HCT116 (cell line): ENCODE measurements at regions not wholly inside any gene's neighbourhood (a gene's known extent, or its start where the extent isn't known, plus 50 kb on each side); places are given as distances from the start of the nearest gene placed in this dataset.
"Not testable (repeated sequence)": the region's sequence is repeated elsewhere in the genome, so short reads cannot be mapped to it uniquely, and the experiment has no call there.

Source experiments
- ATAC-seq: fragments of 200-7000 bp; cut with Tn5 transposase; 2 replicates; pipeline ENCODE4 v1.9.1; 2020; ENCODE audit warnings: mild to moderate bottlenecking, moderate library complexity
- BruUV-seq: library from RNA; stranded (reverse); fragments of 400-500 nt; replicated peaks from 2 replicates; lab custom pipeline; 2021; lab: Mats Ljungman, UMichigan
- CTCF ChIA-PET: fragments of 300-600 bp; sonication (Branson Sonifier 250); formaldehyde crosslinking; loops from one replicate; lab custom pipeline; 2021; ENCODE audit warnings: antibody characterized with exemption; lab: Charles Lee
- POLR2A ChIA-PET: fragments of 300-600, 350-600 bp; sonication (Branson Sonifier 250); formaldehyde crosslinking; loops from one replicate; lab custom pipeline; 2021; ENCODE audit warnings: antibody characterized with exemption; lab: Charles Lee
- RAD21 ChIA-PET, 2 experiments: fragments of 300-600 bp; sonication (Branson Sonifier 250); formaldehyde crosslinking; loops; one replicate each; lab custom pipeline; 2023; ENCODE audit warnings: low total read pairs in 2 of 2; ENCODE audit not compliant: uncharacterized antibody in 2 of 2, unreplicated experiment in 2 of 2, low non-redundant PET in 1 of 2; lab: Charles Lee
- DNase-seq: peaks from one replicate; pipeline ENCODE4 v3.0.0-alpha.2; 2010; ENCODE audit warnings: low read depth, low spot score
- H2AFZ ChIP-seq: fragments of 200-600 bp; shearing (Covaris generic), sonication (generic); 2 replicates; pipeline ENCODE4 v1.6.1; 2017; ENCODE audit warnings: low read depth, mixed run types, mixed read lengths, antibody characterized with exemption, low read length; ENCODE audit not compliant: poor library complexity, severe bottlenecking
- H3K27ac ChIP-seq: 2 replicates; pipeline ENCODE4 v1.5.1; 2012; ENCODE audit warnings: low read depth, low read length
- H3K27me3 ChIP-seq: fragments of 200-600 bp; sonication (generic); 2 replicates; pipeline ENCODE4 v1.6.1; 2016; ENCODE audit warnings: mixed run types, low read length, mixed read lengths; ENCODE audit not compliant: insufficient read depth
- H3K36me3 ChIP-seq, 2 experiments: fragments of 200-500 bp in 1 of 2; fragments of 200-600 bp in 1 of 2; sonication (Bioruptor generic) in 1 of 2; sonication (generic) in 1 of 2; 2 replicates each; pipeline versions ENCODE4 v1.5.1 to v1.6.1; 2014 to 2016; ENCODE audit warnings: low read length in 2 of 2, inconsistent platforms in 1 of 2, mixed read lengths in 1 of 2, mixed run types in 1 of 2; ENCODE audit not compliant: insufficient read depth in 2 of 2, control insufficient read depth in 1 of 2
- H3K4me1 ChIP-seq, 2 experiments: fragments of 200-600 bp in 1 of 2; sonication (generic) in 1 of 2; 2 replicates each; pipeline versions ENCODE4 v1.5.1 to v1.6.1; 2012 to 2017; ENCODE audit warnings: low read length in 2 of 2, inconsistent platforms in 1 of 2, mild to moderate bottlenecking in 1 of 2, mixed read lengths in 1 of 2, mixed run types in 1 of 2, moderate library complexity in 1 of 2; ENCODE audit not compliant: insufficient read depth in 2 of 2, control insufficient read depth in 1 of 2
- H3K4me2 ChIP-seq: fragments of 200-600 bp; sonication (generic); 2 replicates; pipeline ENCODE4 v1.6.1; 2017; ENCODE audit warnings: mixed run types, low read length, mixed read lengths
- H3K4me3 ChIP-seq, 2 experiments: fragments of 200-600 bp in 1 of 2; sonication (generic) in 1 of 2; replicated peaks in 1 of 2; 2 replicates each; pipeline ENCODE4 v1.5.1; 2011 to 2016; ENCODE audit warnings: low read length in 2 of 2, control low read depth in 1 of 2, low read depth in 1 of 2, mild to moderate bottlenecking in 1 of 2, mixed read lengths in 1 of 2, mixed run types in 1 of 2
- H3K79me2 ChIP-seq: fragments of 200-600 bp; sonication (generic); 2 replicates; pipeline ENCODE4 v1.6.1; 2017; ENCODE audit warnings: mild to moderate bottlenecking, mixed run types, low read length, moderate library complexity, mixed read lengths; ENCODE audit not compliant: insufficient read depth
- H3K9ac ChIP-seq: fragments of 200-600 bp; sonication (generic); 2 replicates; pipeline ENCODE4 v1.6.1; 2016; ENCODE audit warnings: low read length, mixed read lengths
- H3K9me2 ChIP-seq: fragments of 200-600 bp; sonication (generic), shearing (Covaris generic); 2 replicates; pipeline ENCODE4 v1.6.1; 2017; ENCODE audit warnings: mixed run types, mild to moderate bottlenecking, moderate library complexity; ENCODE audit not compliant: insufficient read depth
- H3K9me3 ChIP-seq, 2 experiments: fragments of 200-500 bp in 1 of 2; fragments of 200-600 bp in 1 of 2; sonication (Bioruptor generic) in 1 of 2; sonication (generic) in 1 of 2; 2 replicates each; pipeline ENCODE4 v1.6.1; 2014 to 2017; ENCODE audit warnings: low read length in 2 of 2, mixed read lengths in 2 of 2, inconsistent platforms in 1 of 2, low read depth in 1 of 2, mild to moderate bottlenecking in 1 of 2, mixed run types in 1 of 2, moderate library complexity in 1 of 2; ENCODE audit not compliant: control insufficient read depth in 1 of 2, insufficient read depth in 1 of 2
- H4K20me1 ChIP-seq: fragments of 200-600 bp; sonication (generic), shearing (Covaris generic); 2 replicates; pipeline ENCODE4 v1.6.1; 2017; ENCODE audit warnings: mixed run types, mild to moderate bottlenecking, moderate library complexity; ENCODE audit not compliant: insufficient read depth
- CBX3 ChIP-seq: IDR thresholded peaks from 2 replicates; pipeline ENCODE4 v1.6.1; 2012; ENCODE audit warnings: low read depth
- EZH2phosphoT487 ChIP-seq: fragments of 200-600 bp; IDR thresholded peaks from 2 replicates; pipeline ENCODE4 v1.6.1; 2018; ENCODE audit warnings: antibody characterized with exemption, borderline replicate concordance
- SIN3A ChIP-seq: IDR thresholded peaks from 2 replicates; pipeline ENCODE4 v1.6.1; 2012; ENCODE audit warnings: low read depth
- SP1 ChIP-seq: IDR thresholded peaks from 2 replicates; pipeline ENCODE4 v1.6.1; 2012; ENCODE audit warnings: low read depth
- TCF7L2 ChIP-seq: IDR thresholded peaks from 2 replicates; pipeline ENCODE4 v1.7.0; 2011; ENCODE audit warnings: borderline replicate concordance, inconsistent platforms; ENCODE audit not compliant: insufficient read depth, insufficient read length; ENCODE audit errors: extremely low read depth
- YY1 ChIP-seq: IDR thresholded peaks from 2 replicates; pipeline ENCODE4 v1.6.1; 2011; ENCODE audit warnings: low read length, low read depth, moderate library complexity, mild to moderate bottlenecking; ENCODE audit not compliant: insufficient replicate concordance; ENCODE audit errors: extremely low read depth
- ZFX ChIP-seq: fragments of 450-650 bp; IDR thresholded peaks from 2 replicates; pipeline ENCODE4 v1.6.1; 2017
- ZNF274 ChIP-seq: fragments of 200-500 bp; sonication (Bioruptor generic); IDR thresholded peaks from 2 replicates; pipeline ENCODE4 v1.6.1; 2014; ENCODE audit warnings: mild to moderate bottlenecking, low read depth, low read length, inconsistent platforms
- intact Hi-C: fragments of 100-400 bp; cut with micrococcal nuclease; formaldehyde crosslinking; loops from 2 replicates; pipeline ENCODE4 v1.10.0; 2022
- TF ChIP-seq, protein P1 (sequence below): IDR thresholded peaks from 2 replicates; pipeline ENCODE4 v1.6.1; 2012
- TF ChIP-seq, protein P2 (sequence below): IDR thresholded peaks from 2 replicates; pipeline ENCODE4 v1.6.1; 2012; ENCODE audit warnings: low read depth

DNA sequence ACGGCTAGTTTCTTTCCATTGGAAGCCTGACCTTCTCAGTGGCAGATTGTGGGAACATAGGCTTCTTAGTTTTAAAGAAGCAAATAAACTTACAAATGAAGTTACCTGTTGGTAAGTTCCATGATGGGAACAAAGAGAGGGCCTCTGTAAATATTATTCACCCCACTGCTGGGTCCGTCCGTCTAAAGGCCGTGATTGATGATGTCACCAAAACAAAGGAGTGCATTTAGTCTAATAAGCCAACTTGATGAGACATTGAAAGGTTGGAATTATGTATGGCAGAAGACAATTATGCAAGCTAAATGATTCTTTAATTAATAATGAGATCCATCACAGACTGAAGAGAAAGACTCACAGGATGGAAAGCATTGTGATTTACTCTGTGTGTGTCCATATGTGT is 1091.9 kb upstream of the FANCL start:
- H3K79me2 ChIP-seq, result no peaks in the 10 kb centered on the region
- H2AFZ ChIP-seq, result no peak overlapping the region
- POLR2A ChIA-PET, result no interaction called here
- no peaks in the 10 kb centered on the region for H3K9me2 ChIP-seq
- H3K4me2 ChIP-seq, result no peak overlapping the region
- RAD21 ChIA-PET, result no interaction called here
- no peaks in the 10 kb centered on the region for H3K27me3 ChIP-seq
- no TSS peak for BruUV-seq
- TF ChIP-seq, protein P1, sequence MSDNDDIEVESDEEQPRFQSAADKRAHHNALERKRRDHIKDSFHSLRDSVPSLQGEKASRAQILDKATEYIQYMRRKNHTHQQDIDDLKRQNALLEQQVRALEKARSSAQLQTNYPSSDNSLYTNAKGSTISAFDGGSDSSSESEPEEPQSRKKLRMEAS, result no peak
- TF ChIP-seq ZNF274, result no peak
- TF ChIP-seq, protein P2, sequence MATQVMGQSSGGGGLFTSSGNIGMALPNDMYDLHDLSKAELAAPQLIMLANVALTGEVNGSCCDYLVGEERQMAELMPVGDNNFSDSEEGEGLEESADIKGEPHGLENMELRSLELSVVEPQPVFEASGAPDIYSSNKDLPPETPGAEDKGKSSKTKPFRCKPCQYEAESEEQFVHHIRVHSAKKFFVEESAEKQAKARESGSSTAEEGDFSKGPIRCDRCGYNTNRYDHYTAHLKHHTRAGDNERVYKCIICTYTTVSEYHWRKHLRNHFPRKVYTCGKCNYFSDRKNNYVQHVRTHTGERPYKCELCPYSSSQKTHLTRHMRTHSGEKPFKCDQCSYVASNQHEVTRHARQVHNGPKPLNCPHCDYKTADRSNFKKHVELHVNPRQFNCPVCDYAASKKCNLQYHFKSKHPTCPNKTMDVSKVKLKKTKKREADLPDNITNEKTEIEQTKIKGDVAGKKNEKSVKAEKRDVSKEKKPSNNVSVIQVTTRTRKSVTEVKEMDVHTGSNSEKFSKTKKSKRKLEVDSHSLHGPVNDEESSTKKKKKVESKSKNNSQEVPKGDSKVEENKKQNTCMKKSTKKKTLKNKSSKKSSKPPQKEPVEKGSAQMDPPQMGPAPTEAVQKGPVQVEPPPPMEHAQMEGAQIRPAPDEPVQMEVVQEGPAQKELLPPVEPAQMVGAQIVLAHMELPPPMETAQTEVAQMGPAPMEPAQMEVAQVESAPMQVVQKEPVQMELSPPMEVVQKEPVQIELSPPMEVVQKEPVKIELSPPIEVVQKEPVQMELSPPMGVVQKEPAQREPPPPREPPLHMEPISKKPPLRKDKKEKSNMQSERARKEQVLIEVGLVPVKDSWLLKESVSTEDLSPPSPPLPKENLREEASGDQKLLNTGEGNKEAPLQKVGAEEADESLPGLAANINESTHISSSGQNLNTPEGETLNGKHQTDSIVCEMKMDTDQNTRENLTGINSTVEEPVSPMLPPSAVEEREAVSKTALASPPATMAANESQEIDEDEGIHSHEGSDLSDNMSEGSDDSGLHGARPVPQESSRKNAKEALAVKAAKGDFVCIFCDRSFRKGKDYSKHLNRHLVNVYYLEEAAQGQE, result no peak
- TF ChIP-seq SP1, result no peak
- TF ChIP-seq TCF7L2, result no peak
- no peak for TF ChIP-seq CBX3
- no peak for TF ChIP-seq ZFX
- no peak for TF ChIP-seq SIN3A
- no peak for TF ChIP-seq YY1
- no peak for TF ChIP-seq EZH2phosphoT487
- intact Hi-C loops, result no loop called here
- no peaks in the 10 kb centered on the region for H4K20me1 ChIP-seq
- no peaks in the 10 kb centered on the region for H3K36me3 ChIP-seq
- ATAC-seq (no peak), DNase-seq (no peak)
- no peak overlapping the region for H3K4me3 ChIP-seq
- H3K4me1 ChIP-seq, result no peaks in the 10 kb centered on the region
- CTCF ChIA-PET, result no interaction called here
- no peaks in the 10 kb centered on the region; a peak in 2 of 4 replicates for H3K9me3 ChIP-seq
- no peak overlapping the region for H3K9ac ChIP-seq
- H3K27ac ChIP-seq, result no peak overlapping the region

DNA sequence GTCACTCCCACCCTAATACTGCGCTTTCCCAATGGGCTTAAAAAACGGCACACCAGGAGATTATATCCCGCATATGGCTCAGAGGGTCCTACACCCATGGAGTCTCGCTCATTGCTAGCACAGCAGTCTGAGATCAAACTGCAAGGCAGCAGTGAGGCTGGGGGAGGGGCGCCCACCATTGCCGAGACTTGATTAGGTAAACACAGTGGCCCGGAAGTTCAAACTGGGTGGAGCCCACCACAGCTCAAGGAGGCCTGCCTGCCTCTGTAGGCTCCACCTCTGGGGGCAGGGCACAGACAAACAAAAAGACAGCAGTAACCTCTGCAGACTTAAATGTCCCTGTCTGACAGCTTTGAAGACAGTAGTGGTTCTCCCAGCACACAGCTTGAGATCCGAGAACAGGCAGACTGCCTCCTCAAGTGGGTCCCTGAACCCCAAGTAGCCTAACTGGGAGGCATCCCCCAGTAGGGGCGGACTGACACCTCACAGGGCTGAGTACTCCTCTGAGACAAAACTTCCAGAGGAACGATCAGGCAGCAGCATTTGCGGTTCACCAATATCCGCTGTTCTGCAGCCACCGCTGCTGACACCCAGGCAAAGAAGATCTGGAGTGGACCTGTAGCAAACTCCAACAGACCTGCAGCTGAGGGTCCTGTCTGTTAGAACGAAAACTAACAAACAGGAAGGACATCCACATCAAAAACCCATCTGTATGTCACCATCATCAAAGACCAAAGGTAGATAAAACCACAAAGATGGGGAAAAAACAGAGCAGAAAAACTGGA is 1085.6 kb upstream of the FANCL start:
- ATAC-seq, H4K20me1 ChIP-seq, H3K9ac ChIP-seq, RAD21 ChIA-PET, H3K4me1 ChIP-seq, H3K79me2 ChIP-seq, H3K4me3 ChIP-seq, H3K27ac ChIP-seq, H3K36me3 ChIP-seq, H2AFZ ChIP-seq, intact Hi-C loops, H3K9me3 ChIP-seq, H3K4me2 ChIP-seq, POLR2A ChIA-PET, BruUV-seq, H3K9me2 ChIP-seq, CTCF ChIA-PET, H3K27me3 ChIP-seq, DNase-seq: not testable (repeated sequence)
